WTC11 (cell line): ENCODE measurements at regions not wholly inside any gene's neighbourhood (a gene's known extent, or its start where the extent isn't known, plus 50 kb on each side); places are given as distances from the start of the nearest gene placed in this dataset.
A peak's percentile ranks its signal among the peaks of the same experiment; 100 is the strongest.

Experiments
- ATAC-seq: fragments of 200-7000 bp; cut with Tn5 transposase; 2 replicates; pipeline ENCODE4 v1.10.0; 2021; ENCODE audit warnings: mild to moderate bottlenecking, moderate library complexity
- CTCF ChIA-PET: fragments of 300-600 bp; sonication (Branson Sonifier 250); formaldehyde crosslinking; loops from one replicate; lab custom pipeline; 2021; ENCODE audit warnings: antibody characterized with exemption; lab: Charles Lee
- POLR2A ChIA-PET: fragments of 350-600 bp; sonication (Branson Sonifier 250); formaldehyde crosslinking; loops from one replicate; lab custom pipeline; 2021; ENCODE audit warnings: antibody characterized with exemption; lab: Charles Lee
- DNase-seq: peaks from one replicate; pipeline ENCODE4 v3.0.0; 2021; ENCODE audit warnings: low spot score
- H3K27ac Mint-ChIP-seq: 2 replicates; pipeline ENCODE4 v1.8.0; 2021; ENCODE audit warnings: mixed read lengths
- H3K27me3 Mint-ChIP-seq: 2 replicates; pipeline ENCODE4 v1.8.0; 2021; ENCODE audit warnings: low read depth, mild to moderate bottlenecking, moderate library complexity, mixed read lengths
- H3K36me3 Mint-ChIP-seq: 2 replicates; pipeline ENCODE4 v1.8.0; 2021; ENCODE audit warnings: mixed read lengths
- H3K4me1 Mint-ChIP-seq: 2 replicates; pipeline ENCODE4 v1.8.0; 2022; ENCODE audit warnings: mixed read lengths
- H3K4me3 Mint-ChIP-seq: 2 replicates; pipeline ENCODE4 v1.8.0; 2021; ENCODE audit warnings: mild to moderate bottlenecking, moderate library complexity, mixed read lengths
- H3K9me3 Mint-ChIP-seq: 2 replicates; pipeline ENCODE4 v1.8.0; 2021; ENCODE audit warnings: mixed read lengths
- ATF1 ChIP-seq: sonication (generic); formaldehyde crosslinking; IDR thresholded peaks from 2 replicates; pipeline ENCODE4 v1.8.1; 2023; ENCODE audit warnings: mild to moderate bottlenecking, moderate library complexity, missing genetic modification reagents
- ATF2 ChIP-seq: sonication (generic); formaldehyde crosslinking; IDR thresholded peaks from 2 replicates; pipeline ENCODE4 v1.8.1; 2022; ENCODE audit warnings: low read depth, missing genetic modification reagents, borderline replicate concordance
- ATF3 ChIP-seq: sonication (generic); formaldehyde crosslinking; conservative IDR thresholded peaks from 2 replicates; pipeline ENCODE4 v1.8.1; 2022; ENCODE audit warnings: mild to moderate bottlenecking, missing genetic modification reagents
- CTCF ChIP-seq: fragments of 200-600 bp; IDR thresholded peaks from 2 replicates; pipeline ENCODE4 v1.8.0; 2022; ENCODE audit warnings: antibody characterized with exemption
- E2F4 ChIP-seq: sonication (generic); formaldehyde crosslinking; IDR thresholded peaks from 2 replicates; pipeline ENCODE4 v1.8.1; 2022; ENCODE audit warnings: low read depth, mild to moderate bottlenecking, moderate library complexity, missing genetic modification reagents, borderline replicate concordance
- E2F5 ChIP-seq: sonication (generic); formaldehyde crosslinking; IDR thresholded peaks from 2 replicates; pipeline ENCODE4 v1.8.1; 2022; ENCODE audit warnings: mild to moderate bottlenecking, moderate library complexity, missing genetic modification reagents
- FOXP4 ChIP-seq: sonication (generic); formaldehyde crosslinking; IDR thresholded peaks from 2 replicates; pipeline ENCODE4 v1.8.0; 2022; ENCODE audit warnings: mild to moderate bottlenecking, missing genetic modification reagents
- GTF2I ChIP-seq: fragments of 250-450 bp; sonication (Bioruptor Pico); conservative IDR thresholded peaks from 2 replicates; pipeline ENCODE4 v1.4.0; 2021; ENCODE audit warnings: mild to moderate bottlenecking
- HMGA2 ChIP-seq: fragments of 250-450 bp; sonication (Bioruptor Pico); IDR thresholded peaks from 2 replicates; pipeline ENCODE4 v1.4.0; 2021; ENCODE audit warnings: mild to moderate bottlenecking, moderate library complexity
- OVOL2 ChIP-seq: fragments of 250-450 bp; sonication (Bioruptor Pico); IDR thresholded peaks from 2 replicates; pipeline ENCODE4 v1.9.0; 2021; ENCODE audit warnings: mild to moderate bottlenecking, borderline replicate concordance
- RORB ChIP-seq: fragments of 250-450 bp; sonication (Bioruptor Pico); IDR thresholded peaks from 2 replicates; pipeline ENCODE4 v1.9.0; 2021; ENCODE audit warnings: mild to moderate bottlenecking
- SMAD3 ChIP-seq: sonication (generic); formaldehyde crosslinking; IDR thresholded peaks from 2 replicates; pipeline ENCODE4 v1.8.0; 2022; ENCODE audit warnings: missing genetic modification reagents, mild to moderate bottlenecking, borderline replicate concordance
- SMAD4 ChIP-seq: sonication (generic); formaldehyde crosslinking; IDR thresholded peaks from 2 replicates; pipeline ENCODE4 v1.8.0; 2022; ENCODE audit warnings: mild to moderate bottlenecking, missing genetic modification reagents
- STAT6 ChIP-seq: sonication (generic); formaldehyde crosslinking; conservative IDR thresholded peaks from 2 replicates; pipeline ENCODE4 v1.8.1; 2023; ENCODE audit warnings: mild to moderate bottlenecking, low read depth, missing genetic modification reagents, moderate library complexity
- TP53 ChIP-seq: sonication (generic); formaldehyde crosslinking; IDR thresholded peaks from 2 replicates; pipeline ENCODE4 v1.8.1; 2023; ENCODE audit warnings: mild to moderate bottlenecking, missing genetic modification reagents
- ZBTB43 ChIP-seq: sonication (generic); formaldehyde crosslinking; IDR thresholded peaks from 2 replicates; pipeline ENCODE4 v1.8.1; 2023; ENCODE audit warnings: mild to moderate bottlenecking, missing genetic modification reagents
- ZMAT4 ChIP-seq: fragments of 250-450 bp; sonication (Bioruptor Pico); IDR thresholded peaks from 2 replicates; pipeline ENCODE4 v1.9.0; 2021; ENCODE audit warnings: mild to moderate bottlenecking
- ZNF121 ChIP-seq: sonication (generic); formaldehyde crosslinking; IDR thresholded peaks from 2 replicates; pipeline ENCODE4 v1.8.0; 2023; ENCODE audit warnings: missing genetic modification reagents
- ZSCAN18 ChIP-seq: fragments of 250-450 bp; sonication (Bioruptor Pico); IDR thresholded peaks from 2 replicates; pipeline ENCODE4 v2.1.2; 2022; ENCODE audit warnings: mild to moderate bottlenecking, moderate library complexity

GRCh38 chr2:106614511-106615291 lies 127.5 kb downstream of the CD8B2 start:
- Mint-ChIP-seq H3K4me3 (no peak overlapping the region), H3K27me3 (no peaks in the 10 kb centered on the region), H3K27ac (no peak overlapping the region), H3K36me3 (no peaks in the 10 kb centered on the region), H3K4me1 (peaks cover 22% of the 10 kb centered on the region), H3K9me3 (peaks cover 10% of the 10 kb centered on the region)
- TF ChIP-seq OVOL2 (no peak), SMAD3 (no peak), E2F5 (CRISPR knock-in tag) (no peak), ZBTB43 (CRISPR knock-in tag) (no peak), FOXP4 (CRISPR knock-in tag) (no peak), RORB (CRISPR knock-in tag) (no peak)
- POLR2A ChIA-PET, result no interaction called here
- CTCF ChIA-PET, result no interaction called here
- DNase-seq (no peak), ATAC-seq (no peak)

- Mint-ChIP-seq H3K27me3 (no peaks in the 10 kb centered on the region), H3K27ac (peak overlapping the region; percentile 43; the same call in 1 of the 2 replicates), H3K4me1 (peaks cover 25% of the 10 kb centered on the region), H3K9me3 (peaks cover 3% of the 10 kb centered on the region; the same call in 1 of the 2 replicates), H3K4me3 (0 out of 2 replicates have a peak overlapping the region, but pooled peaks have one; percentile 1), H3K36me3 (no peaks in the 10 kb centered on the region)
- CTCF ChIA-PET, result no interaction called here
- POLR2A ChIA-PET, result no interaction called here
- ATAC-seq, result peak; percentile 46
- no peak for DNase-seq
- TF ChIP-seq ZMAT4 (CRISPR knock-in tag) (no peak), GTF2I (CRISPR knock-in tag) (no peak), HMGA2 (CRISPR knock-in tag) (no peak), E2F4 (CRISPR knock-in tag) (no peak), CTCF (no peak), STAT6 (CRISPR knock-in tag) (no peak), SMAD4 (CRISPR knock-in tag) (no peak), ZNF121 (CRISPR knock-in tag) (no peak), ATF1 (CRISPR knock-in tag) (no peak), ZSCAN18 (CRISPR knock-in tag) (no peak), ATF2 (CRISPR knock-in tag) (no peak), ATF3 (CRISPR knock-in tag) (no peak), TP53 (no peak)
These were observed 131.4 kb downstream of the CD8B2 start for GRCh38 chr2:106618614-106619013.
